Inferior parietal cortex (tissue), 1 donor: ENCODE measurements at regions not wholly inside any gene's neighbourhood (a gene's known extent, or its start where the extent isn't known, plus 50 kb on each side); places are given as distances from the start of the nearest gene placed in this dataset.

Experiments used
- DNase-seq: peaks from one replicate; pipeline ENCODE4 v3.0.0-alpha.2; 2016; ENCODE audit errors: extremely low spot score

GRCh38 chr18:45312555-45313126 lies 302.6 kb upstream of the SLC14A2 start:
- DNase-seq, result no peak

GRCh38 chr18:45316127-45316526 lies 299.1 kb upstream of the SLC14A2 start:
- DNase-seq, result no peak

- DNase-seq, result no peak
Measured at GRCh38 chr18:45317948-45318640, 297.2 kb upstream of the SLC14A2 start.

- no peak for DNase-seq
Measured at GRCh38 chr18:45320724-45321123, 294.6 kb upstream of the SLC14A2 start.

GRCh38 chr18:45321520-45321919 lies 293.8 kb upstream of the SLC14A2 start:
- DNase-seq, result peak; percentile 53

GRCh38 chr18:45322343-45322742 lies 292.9 kb upstream of the SLC14A2 start:
- DNase-seq, result no peak

GRCh38 chr18:45324101-45324494 lies 291.2 kb upstream of the SLC14A2 start:
- peak; percentile 51 for DNase-seq

GRCh38 chr18:45324495-45325113 lies 290.7 kb upstream of the SLC14A2 start:
- no peak for DNase-seq

- no peak for DNase-seq
Measured at GRCh38 chr18:45325778-45326177, 289.5 kb upstream of the SLC14A2 start.

- DNase-seq, result no peak
Measured at GRCh38 chr18:45326505-45326904, 288.8 kb upstream of the SLC14A2 start.

- DNase-seq, result no peak
Measured at GRCh38 chr18:45328296-45328695, 287.0 kb upstream of the SLC14A2 start.

GRCh38 chr18:45328811-45329210 lies 286.5 kb upstream of the SLC14A2 start:
- no peak for DNase-seq

GRCh38 chr18:45329316-45329715 lies 286.0 kb upstream of the SLC14A2 start:
- DNase-seq, result no peak

GRCh38 chr18:45330170-45330594 lies 285.1 kb upstream of the SLC14A2 start:
- DNase-seq, result no peak

GRCh38 chr18:45332871-45333270 lies 282.4 kb upstream of the SLC14A2 start:
- DNase-seq, result no peak

GRCh38 chr18:45334191-45334590 lies 281.1 kb upstream of the SLC14A2 start:
- DNase-seq, result no peak

- no peak for DNase-seq
Measured at GRCh38 chr18:45335282-45336043, 279.8 kb upstream of the SLC14A2 start.

GRCh38 chr18:45336448-45336847 lies 278.8 kb upstream of the SLC14A2 start:
- DNase-seq, result no peak

- DNase-seq, result no peak
Measured at GRCh38 chr18:45337477-45337876, 277.8 kb upstream of the SLC14A2 start.

- no peak for DNase-seq
Measured at GRCh38 chr18:45339810-45340550, 275.3 kb upstream of the SLC14A2 start.

- no peak for DNase-seq
Measured at GRCh38 chr18:45340884-45341283, 274.4 kb upstream of the SLC14A2 start.

GRCh38 chr18:45341454-45341853 lies 273.8 kb upstream of the SLC14A2 start:
- no peak for DNase-seq
